ENCODE measurements at regions not wholly inside any gene's neighbourhood (a gene's known extent, or its start where the extent isn't known, plus 50 kb on each side); places are given as distances from the start of the nearest gene placed in this dataset.

DNA sequence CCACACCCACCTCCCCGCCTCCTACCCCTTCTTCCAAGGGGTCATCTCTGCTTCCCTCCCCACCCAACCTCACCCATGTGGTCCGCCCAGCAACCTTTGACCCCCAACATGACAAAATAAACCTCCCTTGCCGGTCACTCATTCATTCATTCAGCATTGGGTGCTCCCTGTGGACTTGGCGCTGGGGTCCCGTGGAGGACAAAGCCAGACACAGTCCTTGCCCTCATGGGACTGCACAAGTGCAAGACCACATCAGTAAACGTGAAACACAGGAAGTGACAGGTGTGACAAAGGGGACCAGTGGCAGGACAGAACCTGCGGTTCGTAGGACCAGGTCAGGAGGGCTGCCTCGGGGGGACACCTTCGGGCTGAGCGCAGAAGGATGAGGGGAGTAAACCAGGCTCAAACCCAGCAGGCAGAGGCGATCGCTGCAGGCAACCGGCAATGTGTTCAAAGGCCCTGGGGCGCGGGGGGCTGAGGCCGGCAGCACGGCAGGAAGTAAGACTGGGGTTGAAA is 185.4 kb downstream of the SEC14L1 start:
- Histone ChIP-seq H3K27me3 (ENCODE audit: control insufficient read depth, insufficient read depth, low read length) (no peaks in the 10 kb centered on the region), H3K4me3 (ENCODE audit: low read depth, low read length) (no peak overlapping the region), H3K27ac (ENCODE audit: low read depth, low read length) (peak overlapping the region; percentile 99), H3K9me3 (ENCODE audit: control insufficient read depth, insufficient read depth, low read length) (peaks cover 14% of the 10 kb centered on the region; the same call in 1 of the 2 replicates)
- no peak for DNase-seq (ENCODE audit: low read depth, low spot score)
- CTCF ChIA-PET, result interaction anchor here (2.0 kb wide), 1 partner anchor 104 kb away, joined by 6 read pairs; no protein-coding TSS in a partner anchor
- TF ChIP-seq, protein P1, sequence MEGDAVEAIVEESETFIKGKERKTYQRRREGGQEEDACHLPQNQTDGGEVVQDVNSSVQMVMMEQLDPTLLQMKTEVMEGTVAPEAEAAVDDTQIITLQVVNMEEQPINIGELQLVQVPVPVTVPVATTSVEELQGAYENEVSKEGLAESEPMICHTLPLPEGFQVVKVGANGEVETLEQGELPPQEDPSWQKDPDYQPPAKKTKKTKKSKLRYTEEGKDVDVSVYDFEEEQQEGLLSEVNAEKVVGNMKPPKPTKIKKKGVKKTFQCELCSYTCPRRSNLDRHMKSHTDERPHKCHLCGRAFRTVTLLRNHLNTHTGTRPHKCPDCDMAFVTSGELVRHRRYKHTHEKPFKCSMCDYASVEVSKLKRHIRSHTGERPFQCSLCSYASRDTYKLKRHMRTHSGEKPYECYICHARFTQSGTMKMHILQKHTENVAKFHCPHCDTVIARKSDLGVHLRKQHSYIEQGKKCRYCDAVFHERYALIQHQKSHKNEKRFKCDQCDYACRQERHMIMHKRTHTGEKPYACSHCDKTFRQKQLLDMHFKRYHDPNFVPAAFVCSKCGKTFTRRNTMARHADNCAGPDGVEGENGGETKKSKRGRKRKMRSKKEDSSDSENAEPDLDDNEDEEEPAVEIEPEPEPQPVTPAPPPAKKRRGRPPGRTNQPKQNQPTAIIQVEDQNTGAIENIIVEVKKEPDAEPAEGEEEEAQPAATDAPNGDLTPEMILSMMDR (IDR thresholded peaks at IDR 0.05; ENCODE audit: low read depth, low read length), result no peak
- POLR2A ChIA-PET, result interaction anchor here (0.6 kb wide), 1 partner anchor 123 kb away, joined by 5 read pairs; no protein-coding TSS in a partner anchor

DNA sequence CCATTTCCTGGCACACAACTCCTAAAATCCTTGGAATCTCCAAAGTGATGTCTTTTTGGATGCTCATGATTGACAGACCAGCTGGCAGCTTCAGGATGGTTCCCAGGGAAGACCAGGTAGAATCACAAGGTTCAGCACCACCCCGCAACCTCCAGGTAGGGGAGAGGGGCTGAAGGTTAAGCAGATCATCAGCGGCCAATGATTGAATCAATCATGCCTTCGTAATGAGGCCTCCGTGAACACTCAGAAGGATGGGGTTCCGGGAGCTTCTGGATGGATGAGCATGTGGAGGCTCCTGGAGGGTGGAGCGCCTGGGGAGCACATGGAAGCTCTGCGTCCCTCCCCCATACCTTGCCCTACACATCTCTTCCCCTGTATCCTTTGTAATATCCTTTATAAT is 185.9 kb downstream of the SEC14L1 start:
- TF ChIP-seq, protein P1 (IDR thresholded peaks at IDR 0.05; ENCODE audit: low read depth, low read length), result no peak
- CTCF ChIA-PET, result no interaction called here
- POLR2A ChIA-PET, result no interaction called here
- no peak for DNase-seq (ENCODE audit: low read depth, low spot score)
- Histone ChIP-seq H3K4me3 (ENCODE audit: low read depth, low read length) (no peak overlapping the region), H3K27ac (ENCODE audit: low read depth, low read length) (peak overlapping the region; percentile 99), H3K9me3 (ENCODE audit: control insufficient read depth, insufficient read depth, low read length) (peaks cover 12% of the 10 kb centered on the region; the same call in 1 of the 2 replicates), H3K27me3 (ENCODE audit: control insufficient read depth, insufficient read depth, low read length) (no peaks in the 10 kb centered on the region)

DNA sequence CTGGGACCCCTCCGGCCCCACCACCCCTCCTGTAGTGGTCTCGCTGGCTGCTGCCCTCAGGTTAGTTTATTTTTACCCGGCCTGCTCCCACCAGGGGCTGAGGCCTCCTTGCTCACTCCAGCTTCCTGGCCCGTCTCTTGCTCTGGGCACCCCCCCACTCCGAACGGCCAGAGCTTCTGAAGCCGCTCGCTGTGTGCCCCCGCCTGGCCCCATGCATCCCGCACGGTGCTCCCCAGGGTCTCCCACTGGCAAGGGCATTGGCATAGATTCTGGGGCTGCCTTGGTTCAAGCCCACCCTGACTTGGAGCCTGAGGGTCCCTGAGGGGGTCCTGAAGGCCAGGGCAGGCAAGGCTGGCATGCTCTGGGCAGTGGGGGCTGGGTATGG is 186.4 kb downstream of the SEC14L1 start:
- Histone ChIP-seq H3K4me3 (ENCODE audit: low read depth, low read length) (no peak overlapping the region), H3K27ac (ENCODE audit: low read depth, low read length) (no peak overlapping the region), H3K9me3 (ENCODE audit: control insufficient read depth, insufficient read depth, low read length) (peaks cover 11% of the 10 kb centered on the region), H3K27me3 (ENCODE audit: control insufficient read depth, insufficient read depth, low read length) (no peaks in the 10 kb centered on the region)
- ChIA-PET POLR2A (no interaction called here), CTCF (no interaction called here)
- TF ChIP-seq, protein P1 (IDR thresholded peaks at IDR 0.05; ENCODE audit: low read depth, low read length), result no peak
- DNase-seq (ENCODE audit: low read depth, low spot score), result no peak

DNA sequence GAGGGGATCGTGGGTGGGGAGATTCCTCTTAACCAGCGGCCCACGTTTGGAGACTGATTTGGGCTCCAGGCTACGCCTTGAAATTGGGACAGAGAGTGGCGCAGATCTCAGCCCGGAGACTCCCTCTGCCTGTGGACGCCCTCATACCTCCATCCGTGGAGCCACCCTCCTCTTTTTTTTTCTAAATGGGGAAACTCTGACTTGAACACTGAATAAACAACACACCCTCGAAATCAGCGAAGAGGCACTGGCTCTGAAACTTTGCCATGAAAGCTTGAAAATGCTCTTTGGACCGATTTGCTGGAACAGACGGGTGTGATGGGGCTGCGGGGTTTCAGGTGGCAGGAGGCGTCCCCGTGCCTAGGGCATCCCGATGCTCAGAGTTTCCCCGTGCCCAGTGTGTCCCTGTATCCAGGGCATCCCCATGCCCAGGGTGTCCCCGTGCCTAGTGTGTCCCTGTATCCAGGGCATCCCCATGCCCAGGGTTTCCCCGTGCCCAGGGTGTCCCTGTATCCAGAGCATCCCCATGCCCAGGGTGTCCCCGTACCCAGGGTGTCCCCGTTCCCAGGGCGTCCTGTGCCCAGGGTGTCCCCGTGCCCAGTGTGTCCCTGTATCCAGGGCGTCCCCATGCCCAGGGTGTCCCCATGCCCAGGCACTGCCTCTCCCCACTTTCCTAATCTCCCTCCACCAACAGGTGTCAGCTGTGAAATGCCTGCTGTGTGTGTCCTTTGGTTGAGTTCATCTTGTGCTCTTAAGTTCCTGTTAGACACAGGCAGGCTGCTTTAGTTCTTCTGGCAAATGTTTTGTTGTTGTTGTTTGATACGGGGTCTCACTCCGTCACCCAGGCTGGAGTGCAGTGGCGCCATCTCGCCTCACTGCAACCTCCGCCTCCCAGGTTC is 187.0 kb downstream of the SEC14L1 start:
- no peaks in the 10 kb centered on the region for H3K27me3 ChIP-seq (ENCODE audit: control insufficient read depth, insufficient read depth, low read length)
- TF ChIP-seq, protein P1 (IDR thresholded peaks at IDR 0.05; ENCODE audit: low read depth, low read length), result no peak
- H3K27ac ChIP-seq (ENCODE audit: low read depth, low read length), result no peak overlapping the region
- H3K4me3 ChIP-seq (ENCODE audit: low read depth, low read length), result no peak overlapping the region
- peaks cover 17% of the 10 kb centered on the region for H3K9me3 ChIP-seq (ENCODE audit: control insufficient read depth, insufficient read depth, low read length)
- no peak for DNase-seq (ENCODE audit: low read depth, low spot score)
- ChIA-PET POLR2A (no interaction called here), CTCF (interaction anchor here (0.9 kb wide), 1 partner anchor 102 kb away, joined by 3 read pairs; no protein-coding TSS in a partner anchor)
